HEK293T (cell line): ENCODE measurements at regions not wholly inside any gene's neighbourhood (a gene's known extent, or its start where the extent isn't known, plus 50 kb on each side); places are given as distances from the start of the nearest gene placed in this dataset.

Experiments used
- CTCF ChIA-PET: fragments of 350-600 bp; formaldehyde crosslinking; extraction: SDS; loops from one replicate; lab custom pipeline; 2021; ENCODE audit warnings: antibody characterized with exemption, inconsistent platforms; lab: Yijun Ruan, JAX
- POLR2A ChIA-PET: fragments of 350-600 bp; formaldehyde crosslinking; extraction: SDS; loops from one replicate; lab custom pipeline; 2020; ENCODE audit warnings: antibody characterized with exemption, inconsistent platforms; lab: Yijun Ruan, JAX
- DNase-seq: peaks from one replicate; pipeline ENCODE4 v3.0.0; 2012; ENCODE audit warnings: mixed read lengths; ENCODE audit errors: extremely low spot score
- ARNT ChIP-seq: fragments of 450-650 bp; IDR thresholded peaks from 2 replicates; pipeline ENCODE4 v1.6.1; 2017; ENCODE audit warnings: mild to moderate bottlenecking
- BHLHE40 ChIP-seq: fragments of 450-650 bp; IDR thresholded peaks from 2 replicates; pipeline ENCODE4 v1.6.1; 2016; ENCODE audit warnings: mild to moderate bottlenecking, moderate library complexity, borderline replicate concordance
- CTBP1 ChIP-seq: fragments of 450-650 bp; IDR thresholded peaks from 2 replicates; pipeline ENCODE4 v1.6.1; 2016; ENCODE audit warnings: borderline replicate concordance
- ELF4 ChIP-seq: fragments of 450-650 bp; IDR thresholded peaks from 2 replicates; pipeline ENCODE4 v1.6.1; 2017; ENCODE audit warnings: antibody characterized with exemption
- FOXA1 ChIP-seq: fragments of 450-650 bp; IDR thresholded peaks from 2 replicates; pipeline ENCODE4 v1.6.1; 2016; ENCODE audit warnings: mild to moderate bottlenecking
- FOXK2 ChIP-seq: fragments of 450-650 bp; IDR thresholded peaks from 2 replicates; pipeline ENCODE4 v1.6.1; 2016; ENCODE audit warnings: mild to moderate bottlenecking
- FOXM1 ChIP-seq: fragments of 450-650 bp; IDR thresholded peaks from 2 replicates; pipeline ENCODE4 v1.6.1; 2017; ENCODE audit warnings: mild to moderate bottlenecking, borderline replicate concordance
- HDGF ChIP-seq: fragments of 450-650 bp; IDR thresholded peaks from 2 replicates; pipeline ENCODE4 v1.6.1; 2017; ENCODE audit warnings: antibody characterized with exemption, borderline replicate concordance
- L3MBTL2 ChIP-seq: fragments of 450-650 bp; conservative IDR thresholded peaks from 2 replicates; pipeline ENCODE4 v1.6.1; 2016; ENCODE audit warnings: mild to moderate bottlenecking
- LEF1 ChIP-seq: fragments of 450-650 bp; IDR thresholded peaks from 2 replicates; pipeline ENCODE4 v1.6.1; 2017; ENCODE audit warnings: mild to moderate bottlenecking, borderline replicate concordance
- NFRKB ChIP-seq: fragments of 450-650 bp; IDR thresholded peaks from 2 replicates; pipeline ENCODE4 v1.6.1; 2016; ENCODE audit warnings: mild to moderate bottlenecking, moderate library complexity
- PKNOX1 ChIP-seq: fragments of 450-650 bp; IDR thresholded peaks from 2 replicates; pipeline ENCODE4 v1.6.1; 2016
- SP1 ChIP-seq: fragments of 450-650 bp; IDR thresholded peaks from 2 replicates; pipeline ENCODE4 v1.6.1; 2017
- SUZ12 ChIP-seq: fragments of 450-650 bp; IDR thresholded peaks from 2 replicates; pipeline ENCODE4 v1.6.1; 2016; ENCODE audit warnings: mild to moderate bottlenecking
- TARDBP ChIP-seq: fragments of 450-650 bp; IDR thresholded peaks from 2 replicates; pipeline ENCODE4 v1.6.1; 2016
- ZNF384 ChIP-seq: fragments of 450-650 bp; IDR thresholded peaks from 2 replicates; pipeline ENCODE4 v1.6.1; 2016

- no peak for DNase-seq
- POLR2A ChIA-PET, result no interaction called here
- CTCF ChIA-PET, result no interaction called here
- TF ChIP-seq PKNOX1 (no peak), HDGF (no peak), FOXA1 (no peak), SP1 (no peak), FOXK2 (no peak), FOXM1 (no peak), ELF4 (no peak), CTBP1 (no peak), ARNT (no peak), L3MBTL2 (no peak), NFRKB (no peak)
Observed at GRCh38 chr1:42057800-42058199, 95.4 kb upstream of the GUCA2B start.

DNA sequence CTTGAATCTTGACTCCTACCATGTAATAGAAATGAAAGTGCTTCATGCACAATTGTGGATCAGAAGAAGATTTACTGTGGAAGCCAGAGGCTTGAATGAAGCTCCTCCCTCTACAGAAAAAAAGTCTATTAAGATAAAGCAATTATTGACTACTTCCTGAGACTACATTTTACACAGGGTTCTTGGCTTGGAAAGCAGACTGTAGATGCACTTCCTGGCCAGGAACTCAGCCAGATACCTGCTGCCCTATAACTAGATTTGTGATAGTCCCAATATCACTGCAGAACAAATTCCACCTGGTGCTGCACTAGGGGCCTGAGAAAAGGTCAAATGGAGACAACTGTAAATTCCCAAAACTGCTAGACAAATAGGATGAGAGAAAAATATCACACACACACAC lies 96.8 kb upstream of the GUCA2B start:
- POLR2A ChIA-PET, result no interaction called here
- TF ChIP-seq HDGF, result no peak
- no peak for TF ChIP-seq FOXA1
- no peak for TF ChIP-seq LEF1
- no peak for TF ChIP-seq SP1
- TF ChIP-seq ARNT, result no peak
- TF ChIP-seq L3MBTL2, result no peak
- TF ChIP-seq PKNOX1, result no peak
- TF ChIP-seq ELF4, result no peak
- TF ChIP-seq ZNF384, result no peak
- no peak for TF ChIP-seq NFRKB
- TF ChIP-seq FOXM1, result no peak
- TF ChIP-seq CTBP1, result no peak
- CTCF ChIA-PET, result no interaction called here
- no peak for DNase-seq

DNA sequence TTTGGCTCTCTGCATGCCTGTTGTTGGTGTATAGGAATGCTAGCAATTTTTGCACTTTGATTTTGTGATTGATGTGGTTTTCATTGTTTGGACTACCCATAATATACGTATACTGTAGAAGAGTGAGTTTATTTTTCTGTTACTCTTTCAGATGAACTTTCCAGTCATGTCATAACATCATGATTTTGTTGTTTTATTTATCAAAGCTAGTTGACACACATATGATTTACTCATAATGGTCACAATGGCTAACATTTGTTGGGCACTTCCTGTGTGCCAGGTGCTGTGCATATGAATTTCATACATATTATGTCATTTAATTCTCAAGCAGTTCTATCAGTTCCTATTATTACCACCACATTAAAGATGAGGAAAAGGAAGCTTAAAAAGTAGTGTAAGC lies 98.1 kb upstream of the GUCA2B start:
- ChIA-PET CTCF (no interaction called here), POLR2A (no interaction called here)
- no peak for DNase-seq
- TF ChIP-seq NFRKB, result no peak
- no peak for TF ChIP-seq SUZ12
- no peak for TF ChIP-seq ELF4
- no peak for TF ChIP-seq ZNF384
- TF ChIP-seq PKNOX1, result no peak
- TF ChIP-seq FOXK2, result no peak
- no peak for TF ChIP-seq TARDBP
- no peak for TF ChIP-seq HDGF
- no peak for TF ChIP-seq LEF1
- TF ChIP-seq CTBP1, result no peak

GRCh38 chr1:42052072-42052699 lies 101.0 kb upstream of the GUCA2B start:
- ChIA-PET CTCF (interaction anchor here (0.6 kb wide), 1 partner anchor 281 kb away, joined by 3 read pairs; no protein-coding TSS in a partner anchor), POLR2A (no interaction called here)
- TF ChIP-seq BHLHE40, result no peak
- TF ChIP-seq SUZ12, result no peak
- TF ChIP-seq LEF1, result no peak
- no peak for TF ChIP-seq HDGF
- no peak for TF ChIP-seq FOXK2
- TF ChIP-seq FOXA1, result no peak
- no peak for TF ChIP-seq FOXM1
- no peak for DNase-seq

DNA sequence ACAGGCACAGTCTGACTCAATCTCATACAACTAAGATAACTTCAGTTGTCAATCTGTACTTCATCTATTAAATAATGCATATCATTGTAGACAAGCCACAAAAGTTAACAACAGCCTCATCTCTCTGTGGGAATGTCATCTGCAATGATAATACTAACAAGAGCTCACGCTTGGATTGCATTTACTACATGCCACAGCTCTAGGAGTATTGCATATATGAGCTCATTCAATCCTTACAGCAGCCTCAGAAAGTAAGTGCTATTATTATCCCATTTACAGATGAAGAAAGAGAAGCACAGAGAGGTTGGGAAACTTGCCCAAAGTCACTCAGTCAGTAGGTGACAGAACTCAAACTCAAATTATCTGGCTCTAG lies 105.7 kb upstream of the GUCA2B start:
- CTCF ChIA-PET, result no interaction called here
- POLR2A ChIA-PET, result no interaction called here
- TF ChIP-seq PKNOX1, result no peak
- no peak for TF ChIP-seq LEF1
- no peak for TF ChIP-seq CTBP1
- no peak for TF ChIP-seq ZNF384
- no peak for TF ChIP-seq HDGF
- no peak for TF ChIP-seq FOXK2
- no peak for TF ChIP-seq SP1
- no peak for TF ChIP-seq ELF4
- no peak for TF ChIP-seq FOXM1
- no peak for TF ChIP-seq SUZ12
- TF ChIP-seq FOXA1, result no peak
- no peak for TF ChIP-seq TARDBP
- TF ChIP-seq NFRKB, result no peak
- no peak for TF ChIP-seq ARNT
- no peak for TF ChIP-seq L3MBTL2
- no peak for TF ChIP-seq BHLHE40

More for the DNA sequence above, 105.7 kb upstream of the GUCA2B start:
- no peak for DNase-seq
